Endothelial cell (in vitro differentiated cells): ENCODE measurements at regions not wholly inside any gene's neighbourhood (a gene's known extent, or its start where the extent isn't known, plus 50 kb on each side); places are given as distances from the start of the nearest gene placed in this dataset.

ENCODE experiments used
- DNase-seq: peaks from one replicate; pipeline ENCODE4 v3.0.0; 2021; ENCODE audit warnings: low spot score
- H3K27ac Mint-ChIP-seq: one replicate; pipeline ENCODE4 v1.8.0; 2021; ENCODE audit warnings: mixed read lengths, inconsistent platforms; ENCODE audit not compliant: unreplicated experiment
- H3K27me3 Mint-ChIP-seq: one replicate; pipeline ENCODE4 v1.8.0; 2021; ENCODE audit warnings: mild to moderate bottlenecking, moderate library complexity, mixed read lengths, inconsistent platforms; ENCODE audit not compliant: unreplicated experiment
- H3K36me3 Mint-ChIP-seq: one replicate; pipeline ENCODE4 v1.8.0; 2021; ENCODE audit warnings: mild to moderate bottlenecking, low read depth, mixed read lengths, inconsistent platforms; ENCODE audit not compliant: unreplicated experiment
- H3K4me1 Mint-ChIP-seq: one replicate; pipeline ENCODE4 v1.8.0; 2021; ENCODE audit warnings: mild to moderate bottlenecking, mixed read lengths, inconsistent platforms; ENCODE audit not compliant: unreplicated experiment
- H3K4me3 Mint-ChIP-seq: one replicate; pipeline ENCODE4 v1.8.0; 2021; ENCODE audit warnings: mild to moderate bottlenecking, mixed read lengths, inconsistent platforms; ENCODE audit not compliant: unreplicated experiment
- H3K9me3 Mint-ChIP-seq: one replicate; pipeline ENCODE4 v1.8.0; 2021; ENCODE audit warnings: mixed read lengths, inconsistent platforms; ENCODE audit not compliant: unreplicated experiment
- TF ChIP-seq, protein P1 (sequence below): fragments of 200-600 bp; sonication (generic); IDR thresholded peaks from one replicate; pipeline ENCODE4 v1.5.0; 2021; ENCODE audit warnings: antibody characterized with exemption; ENCODE audit not compliant: unreplicated experiment

DNA sequence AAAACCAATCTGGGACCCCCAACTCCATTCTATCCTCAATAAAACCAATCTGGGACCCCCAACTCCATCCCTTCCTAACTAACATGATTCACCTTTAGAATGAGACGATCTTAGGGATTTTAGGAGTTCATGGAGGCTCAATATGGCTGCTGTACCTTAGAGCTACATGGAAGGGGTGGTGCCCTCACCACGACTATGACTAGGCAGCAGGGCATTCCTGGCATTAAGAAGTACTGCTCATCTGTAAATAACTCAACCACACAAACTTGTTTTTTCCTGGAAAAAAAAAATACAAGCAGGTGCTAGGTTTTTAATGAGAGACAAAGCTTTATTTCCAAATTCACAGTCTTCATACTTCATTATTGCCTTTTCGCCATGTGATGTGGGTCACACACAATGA, 346.5 kb upstream of the FAT1 start:
- Mint-ChIP-seq H3K4me1 (no peaks in the 10 kb centered on the region), H3K4me3 (no peak overlapping the region), H3K27ac (no peak overlapping the region), H3K9me3 (no peaks in the 10 kb centered on the region), H3K27me3 (peaks cover 2% of the 10 kb centered on the region), H3K36me3 (no peaks in the 10 kb centered on the region)
- TF ChIP-seq, protein P1, sequence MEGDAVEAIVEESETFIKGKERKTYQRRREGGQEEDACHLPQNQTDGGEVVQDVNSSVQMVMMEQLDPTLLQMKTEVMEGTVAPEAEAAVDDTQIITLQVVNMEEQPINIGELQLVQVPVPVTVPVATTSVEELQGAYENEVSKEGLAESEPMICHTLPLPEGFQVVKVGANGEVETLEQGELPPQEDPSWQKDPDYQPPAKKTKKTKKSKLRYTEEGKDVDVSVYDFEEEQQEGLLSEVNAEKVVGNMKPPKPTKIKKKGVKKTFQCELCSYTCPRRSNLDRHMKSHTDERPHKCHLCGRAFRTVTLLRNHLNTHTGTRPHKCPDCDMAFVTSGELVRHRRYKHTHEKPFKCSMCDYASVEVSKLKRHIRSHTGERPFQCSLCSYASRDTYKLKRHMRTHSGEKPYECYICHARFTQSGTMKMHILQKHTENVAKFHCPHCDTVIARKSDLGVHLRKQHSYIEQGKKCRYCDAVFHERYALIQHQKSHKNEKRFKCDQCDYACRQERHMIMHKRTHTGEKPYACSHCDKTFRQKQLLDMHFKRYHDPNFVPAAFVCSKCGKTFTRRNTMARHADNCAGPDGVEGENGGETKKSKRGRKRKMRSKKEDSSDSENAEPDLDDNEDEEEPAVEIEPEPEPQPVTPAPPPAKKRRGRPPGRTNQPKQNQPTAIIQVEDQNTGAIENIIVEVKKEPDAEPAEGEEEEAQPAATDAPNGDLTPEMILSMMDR: no peak
- no peak for DNase-seq

DNA sequence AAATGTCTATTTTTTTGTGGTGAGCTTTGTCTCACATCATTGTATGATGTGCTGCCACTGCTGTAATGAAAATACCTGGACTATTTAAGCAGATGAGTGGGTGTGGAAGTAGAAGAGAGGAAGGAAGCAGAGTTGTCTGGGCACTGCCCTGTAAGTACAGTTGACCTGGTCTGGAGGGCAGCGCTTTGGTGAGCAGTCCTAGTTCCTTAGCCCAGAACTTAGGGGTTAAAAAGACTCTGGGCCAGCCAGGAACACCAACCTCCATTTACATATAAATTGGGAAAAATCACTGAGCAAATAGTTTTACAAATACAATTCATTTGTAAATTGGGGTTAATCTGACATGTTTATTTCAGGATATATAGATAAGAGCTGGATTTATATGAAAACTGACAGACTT, 347.1 kb upstream of the FAT1 start:
- no peak for DNase-seq
- H3K4me1 Mint-ChIP-seq: no peaks in the 10 kb centered on the region
- no peak overlapping the region for H3K4me3 Mint-ChIP-seq
- peaks cover 2% of the 10 kb centered on the region for H3K27me3 Mint-ChIP-seq
- no peak overlapping the region for H3K27ac Mint-ChIP-seq
- no peaks in the 10 kb centered on the region for H3K9me3 Mint-ChIP-seq
- TF ChIP-seq, protein P1: no peak
- no peaks in the 10 kb centered on the region for H3K36me3 Mint-ChIP-seq

DNA sequence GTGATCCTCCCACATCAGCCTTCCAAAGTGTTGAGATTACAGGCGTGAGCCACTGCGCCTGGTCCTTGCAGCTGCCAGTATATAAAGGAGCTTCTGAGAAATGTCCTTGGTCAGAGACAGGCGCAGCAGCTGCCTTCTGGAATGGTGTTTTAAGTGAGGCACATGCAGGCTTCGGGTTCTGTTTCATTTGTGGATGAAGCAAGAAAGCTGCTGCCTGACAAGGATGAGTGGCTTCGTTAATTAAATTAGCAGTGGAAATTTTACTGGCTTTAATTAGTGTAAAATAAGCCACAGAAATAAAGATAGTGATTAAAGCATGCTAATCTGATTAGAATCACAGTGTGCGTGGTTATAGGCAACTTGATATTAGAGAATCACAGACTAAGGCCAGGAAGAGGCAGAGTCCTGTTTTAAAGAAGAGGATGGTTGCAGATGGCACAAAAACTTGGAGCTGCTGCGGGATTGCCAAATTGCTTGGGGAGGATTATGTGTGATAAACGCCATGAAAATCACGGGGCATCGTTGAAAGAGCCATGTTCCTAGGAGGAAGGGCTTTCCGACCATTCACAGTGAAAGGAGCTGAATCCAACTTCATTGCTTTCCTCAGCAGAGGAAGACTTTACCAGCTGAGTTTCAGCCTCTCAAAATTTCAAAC, 348.4 kb upstream of the FAT1 start:
- H3K4me3 Mint-ChIP-seq: no peak overlapping the region
- no peak for DNase-seq

DNA sequence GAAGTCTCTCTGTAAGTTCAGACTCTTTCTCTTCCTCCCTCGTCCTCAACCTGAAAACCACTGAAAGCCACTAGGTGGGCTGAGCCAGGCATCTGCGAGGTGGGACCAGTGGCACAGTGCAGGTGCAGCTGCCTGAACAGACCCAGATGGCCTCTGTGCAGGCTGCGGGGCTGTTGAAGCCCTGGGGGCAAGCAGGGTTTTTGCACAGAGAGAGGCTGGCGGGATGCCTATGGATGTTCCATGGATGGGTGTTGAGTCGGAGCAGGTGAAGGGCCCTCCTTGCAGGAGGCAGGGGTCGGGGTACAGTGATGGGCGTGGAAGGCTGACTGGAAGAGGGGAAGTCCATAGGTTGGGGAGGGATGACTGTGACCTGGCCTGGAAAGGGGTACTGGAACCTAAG, 350.2 kb upstream of the FAT1 start:
- no peak for DNase-seq
- Mint-ChIP-seq H3K36me3 (no peaks in the 10 kb centered on the region), H3K27me3 (no peaks in the 10 kb centered on the region), H3K27ac (no peak overlapping the region), H3K4me3 (no peak overlapping the region), H3K9me3 (no peaks in the 10 kb centered on the region), H3K4me1 (no peaks in the 10 kb centered on the region)
- TF ChIP-seq, protein P1: no peak

More for the DNA sequence above, 348.4 kb upstream of the FAT1 start:
- TF ChIP-seq, protein P1: no peak
- Mint-ChIP-seq H3K27me3 (peaks cover 2% of the 10 kb centered on the region), H3K27ac (no peak overlapping the region), H3K36me3 (no peaks in the 10 kb centered on the region), H3K4me1 (no peaks in the 10 kb centered on the region), H3K9me3 (no peaks in the 10 kb centered on the region)

DNA sequence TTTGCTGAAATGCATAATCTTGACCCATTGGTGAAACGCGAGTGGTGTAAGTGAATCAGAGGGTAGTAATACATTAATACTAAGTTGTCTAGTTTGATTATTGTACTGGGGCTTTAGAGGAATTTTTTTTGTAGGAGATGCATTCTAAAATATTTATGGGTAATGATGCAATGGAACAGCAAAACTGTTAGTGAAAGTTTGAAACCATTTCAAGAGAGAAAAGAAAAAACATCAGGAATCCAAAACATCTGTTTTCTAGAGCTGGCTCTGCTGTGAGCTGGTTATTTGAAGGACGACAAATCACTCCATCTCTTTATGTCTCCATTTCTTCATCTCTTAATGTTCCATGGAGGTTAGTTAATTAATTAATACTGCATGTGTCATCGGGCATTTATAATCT, 351.9 kb upstream of the FAT1 start:
- TF ChIP-seq, protein P1: no peak

More for the DNA sequence above, 351.9 kb upstream of the FAT1 start:
- Mint-ChIP-seq H3K9me3 (no peaks in the 10 kb centered on the region), H3K4me1 (no peaks in the 10 kb centered on the region), H3K27ac (no peak overlapping the region), H3K27me3 (no peaks in the 10 kb centered on the region), H3K36me3 (no peaks in the 10 kb centered on the region), H3K4me3 (no peak overlapping the region)
- DNase-seq: no peak
